Retina (tissue), 1 donor: ENCODE measurements at regions not wholly inside any gene's neighbourhood (a gene's known extent, or its start where the extent isn't known, plus 50 kb on each side); places are given as distances from the start of the nearest gene placed in this dataset.

Experiments used
- DNase-seq: peaks from one replicate; pipeline ENCODE4 v3.0.0-alpha.2; 2016

DNA sequence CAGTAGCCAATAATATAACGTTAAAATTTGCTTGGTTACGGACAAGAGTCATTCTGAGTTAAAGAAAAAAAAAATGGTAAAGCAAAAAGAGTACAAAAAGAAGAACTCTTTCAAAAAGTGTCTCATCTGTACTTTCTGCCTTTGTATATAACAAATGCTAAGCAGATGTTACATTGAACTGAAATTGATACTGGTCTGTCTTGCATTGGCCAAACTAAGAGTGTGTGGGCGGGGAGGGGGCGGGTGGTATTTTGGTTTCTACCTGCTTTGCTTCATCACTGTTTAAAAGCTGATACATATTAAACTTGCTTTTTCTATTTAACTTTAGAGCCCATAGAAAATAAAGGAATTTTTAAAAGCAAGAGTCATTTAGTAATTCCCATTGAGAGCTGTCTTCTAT, 215.0 kb upstream of the THBS1 start:
- no peak for DNase-seq

DNA sequence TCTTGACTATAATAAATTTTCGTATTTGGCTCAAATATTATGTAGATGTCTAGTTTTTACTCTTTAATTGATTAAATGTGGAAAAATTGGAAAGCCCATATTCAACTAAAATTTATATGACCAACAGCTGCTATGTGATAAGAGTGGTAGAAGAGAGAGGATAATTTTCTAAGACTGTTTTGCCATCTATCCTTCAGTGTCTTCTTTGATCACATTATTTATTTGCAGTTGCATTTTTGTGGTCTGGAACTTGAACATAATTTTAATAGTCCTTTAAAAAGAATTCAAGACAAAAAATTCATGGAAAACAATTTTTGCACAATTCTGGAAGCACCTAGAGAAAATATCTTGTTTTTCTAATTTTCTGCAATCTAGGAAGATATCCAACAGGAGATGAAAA, 213.3 kb upstream of the THBS1 start:
- no peak for DNase-seq

DNA sequence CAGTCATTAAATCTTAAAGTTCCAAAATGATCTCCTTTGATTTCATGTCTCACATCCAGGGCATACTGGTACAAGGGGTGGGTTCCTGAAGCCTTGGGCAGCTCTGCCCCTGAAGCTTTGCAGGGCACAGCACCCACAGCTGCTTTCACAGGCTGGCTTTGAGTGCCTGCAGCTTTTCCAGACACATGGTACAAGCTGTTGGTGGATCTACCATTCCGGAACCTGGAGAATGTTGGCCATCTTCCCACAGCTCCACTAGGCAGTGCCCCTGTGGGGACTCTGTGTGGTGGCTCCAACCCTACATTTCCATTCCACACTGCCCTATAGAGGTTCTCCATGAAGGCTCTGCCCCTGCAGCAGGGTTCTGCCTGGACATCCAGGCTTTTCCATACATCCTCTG, 211.1 kb upstream of the THBS1 start:
- DNase-seq: no peak

DNA sequence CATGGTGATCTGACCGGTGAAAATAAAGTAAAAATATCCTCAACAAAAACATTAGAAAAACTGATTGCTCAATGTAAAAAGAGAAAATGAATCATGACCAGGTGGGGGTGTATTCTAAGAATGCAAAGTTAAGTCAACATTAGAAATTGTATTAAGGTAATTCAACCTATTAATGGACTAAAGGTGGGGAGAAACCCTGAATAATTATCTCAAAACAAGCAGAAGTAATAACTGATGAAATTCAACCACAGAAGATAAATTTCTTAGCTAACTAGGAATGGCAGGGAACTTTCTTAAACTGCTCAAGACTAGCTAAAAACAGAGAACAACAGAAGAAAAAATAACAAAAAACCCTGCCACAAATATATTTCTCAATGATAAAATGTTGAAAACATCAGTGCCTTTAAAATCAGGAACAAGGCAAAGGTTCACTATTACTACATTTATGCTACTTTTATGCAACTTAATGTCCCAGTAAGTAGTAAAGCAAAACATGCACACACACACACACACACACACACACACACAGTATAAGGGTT, 204.4 kb upstream of the THBS1 start:
- DNase-seq: no peak

DNA sequence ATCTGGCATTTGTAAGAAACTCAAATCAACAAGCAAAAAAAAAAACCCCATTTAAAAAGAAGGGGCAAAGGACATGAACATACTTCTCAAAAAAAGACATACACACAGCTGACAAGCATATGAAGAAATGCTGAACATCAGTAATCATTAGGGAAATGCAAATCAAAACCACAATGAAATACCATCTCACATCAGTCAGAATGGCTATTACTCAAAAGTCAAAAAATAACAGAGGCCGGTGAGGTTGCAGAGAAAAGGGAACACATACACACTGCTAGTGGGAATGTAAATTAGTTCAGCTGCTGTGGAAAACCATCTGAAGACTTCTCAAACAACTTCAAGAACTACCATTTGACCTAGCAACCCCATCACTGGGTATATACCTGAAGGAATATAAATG, 199.4 kb upstream of the THBS1 start:
- DNase-seq: no peak

DNA sequence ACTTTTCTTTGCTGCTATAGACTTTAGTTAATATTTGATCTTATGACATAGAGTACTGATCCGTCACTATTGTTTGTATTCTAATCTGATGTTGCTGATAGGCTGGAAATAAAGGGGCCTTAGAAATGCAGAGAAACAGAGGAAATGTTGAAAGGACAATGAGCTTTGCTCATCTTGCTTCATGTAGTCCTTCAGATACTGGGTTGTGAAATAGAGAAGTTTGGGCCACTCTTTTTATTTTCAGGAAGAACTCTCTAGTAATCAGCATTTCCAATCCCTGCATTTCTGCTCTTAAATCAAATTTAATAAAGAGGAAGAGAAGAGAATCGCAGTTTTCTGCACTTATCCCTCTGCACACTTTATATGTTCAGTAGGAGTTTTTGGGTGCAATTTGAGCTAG, 192.8 kb upstream of the THBS1 start:
- no peak for DNase-seq

DNA sequence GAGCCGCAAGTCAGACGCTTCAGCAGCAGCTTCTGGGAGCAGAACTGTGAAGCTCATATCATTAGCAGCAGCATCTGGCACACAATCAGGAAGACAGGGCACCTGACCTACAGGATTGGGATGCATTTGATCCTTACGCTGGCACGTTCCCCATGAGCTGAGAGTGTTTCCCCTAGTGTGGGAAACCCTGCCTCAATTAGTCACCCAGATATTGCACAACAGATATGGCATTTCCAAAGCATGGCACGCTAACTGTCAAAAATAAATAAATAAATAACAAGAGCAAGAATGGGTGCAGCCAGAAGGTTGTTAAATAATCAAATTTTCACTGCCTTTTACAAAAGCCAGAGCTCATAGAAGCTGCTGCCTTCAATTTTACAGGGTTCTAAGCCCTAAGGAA, 189.6 kb upstream of the THBS1 start:
- DNase-seq: no peak

DNA sequence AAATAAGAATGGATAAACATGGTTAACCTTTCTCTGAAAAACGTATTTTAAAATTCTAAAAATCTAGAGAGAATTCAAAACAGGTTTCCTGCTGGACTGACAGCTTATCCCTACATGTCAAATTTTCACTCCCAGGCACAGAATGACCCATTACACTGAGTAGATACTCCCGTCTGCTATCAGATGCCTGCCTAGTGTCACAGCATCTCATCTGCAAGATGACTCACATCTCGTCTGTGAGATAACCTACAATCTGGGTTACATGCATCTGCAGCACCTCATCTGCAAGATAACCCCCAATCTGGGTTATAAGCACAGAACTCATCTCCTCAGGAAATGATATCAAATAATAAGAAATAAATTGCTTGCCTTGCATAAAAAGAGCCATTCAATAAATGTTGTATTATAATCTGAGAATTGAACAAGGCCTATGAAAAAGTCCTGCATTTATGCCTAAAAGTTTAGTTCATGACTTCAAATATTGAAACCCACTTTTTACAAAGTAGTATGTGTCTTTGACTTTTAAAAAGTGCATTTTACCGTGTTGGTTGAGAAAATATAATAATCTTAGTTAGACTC, 188.3 kb upstream of the THBS1 start:
- no peak for DNase-seq

DNA sequence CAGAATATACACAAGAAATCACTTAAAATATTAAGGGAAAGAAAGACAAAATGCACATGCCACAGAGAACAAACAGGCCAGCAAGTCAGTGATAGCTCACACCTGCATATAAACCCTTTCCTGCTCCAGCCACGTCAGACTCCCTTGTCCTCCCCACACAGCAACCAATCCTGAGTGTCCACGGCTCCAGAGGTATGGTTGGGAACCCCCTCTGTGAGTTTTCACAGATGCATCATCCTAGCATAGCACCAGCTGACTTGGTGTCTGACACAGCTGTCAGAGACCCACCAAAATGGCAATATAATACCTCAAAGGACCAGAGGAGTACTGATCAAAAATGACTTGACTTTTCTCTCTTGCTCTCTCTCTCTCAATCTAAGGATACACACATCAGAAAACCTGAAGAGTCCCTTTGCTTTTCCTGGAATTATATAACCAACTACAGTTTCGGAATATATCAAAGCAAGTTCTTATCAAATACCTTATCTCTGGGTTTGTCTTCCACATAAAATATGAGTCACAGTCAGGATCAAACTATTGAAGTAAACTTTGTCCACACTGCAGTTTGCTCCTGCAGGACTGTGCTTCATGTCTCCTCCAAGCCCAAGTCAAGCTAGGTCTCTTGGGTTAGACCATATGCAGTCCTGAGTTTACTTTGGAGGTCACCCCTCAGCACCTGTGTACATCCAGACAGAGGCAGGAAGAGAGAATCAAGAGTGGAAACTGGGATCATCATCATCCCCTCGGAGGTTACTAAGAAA, 187.1 kb upstream of the THBS1 start:
- no peak for DNase-seq

DNA sequence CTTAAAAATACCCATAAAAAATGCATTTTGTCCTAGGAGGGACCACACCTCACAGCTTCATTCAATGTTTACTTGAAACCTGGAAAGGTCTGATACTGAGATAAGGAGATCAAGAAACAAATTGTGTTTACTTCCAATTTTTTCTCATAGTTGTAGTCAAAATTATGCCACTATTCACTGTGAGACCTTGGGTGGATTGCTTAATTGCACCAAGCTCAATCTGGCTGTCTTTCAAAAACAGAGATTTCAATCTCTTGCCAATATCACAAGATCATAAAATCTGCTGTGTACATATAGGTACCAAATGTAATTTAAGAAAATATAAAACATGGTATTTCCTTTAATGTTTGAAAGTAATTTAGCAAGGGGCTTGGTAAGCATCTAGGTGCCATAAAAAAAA, 186.4 kb upstream of the THBS1 start:
- DNase-seq: no peak

DNA sequence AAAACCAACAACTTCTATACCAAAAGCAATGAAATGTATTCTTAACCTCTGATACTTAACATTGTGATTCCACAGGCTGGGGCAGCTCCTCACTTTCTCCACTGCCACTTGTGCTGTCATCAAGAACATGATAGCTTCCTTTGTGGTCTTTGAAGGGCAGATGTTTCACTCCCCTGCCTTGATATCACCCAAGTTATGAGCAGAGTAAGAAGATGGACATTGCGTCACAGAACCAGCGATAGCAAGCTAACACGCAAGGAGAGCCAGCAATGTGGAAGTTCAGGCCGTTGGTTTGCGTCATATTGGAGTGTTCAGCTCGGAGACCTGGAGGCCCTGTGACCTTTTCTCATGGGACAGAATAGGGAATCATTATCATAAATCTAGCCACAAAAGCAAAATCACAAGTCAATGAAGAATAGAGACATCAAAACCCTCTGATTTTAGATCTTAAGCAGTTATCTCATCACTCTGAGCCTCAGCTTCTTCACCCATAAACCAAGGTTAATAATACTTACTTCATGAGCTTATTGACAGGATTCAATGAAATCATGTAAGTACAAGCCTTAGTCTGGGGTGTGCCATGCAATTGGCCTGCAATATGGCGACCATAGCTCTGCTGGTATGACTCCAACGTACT, 183.8 kb upstream of the THBS1 start:
- DNase-seq: no peak

DNA sequence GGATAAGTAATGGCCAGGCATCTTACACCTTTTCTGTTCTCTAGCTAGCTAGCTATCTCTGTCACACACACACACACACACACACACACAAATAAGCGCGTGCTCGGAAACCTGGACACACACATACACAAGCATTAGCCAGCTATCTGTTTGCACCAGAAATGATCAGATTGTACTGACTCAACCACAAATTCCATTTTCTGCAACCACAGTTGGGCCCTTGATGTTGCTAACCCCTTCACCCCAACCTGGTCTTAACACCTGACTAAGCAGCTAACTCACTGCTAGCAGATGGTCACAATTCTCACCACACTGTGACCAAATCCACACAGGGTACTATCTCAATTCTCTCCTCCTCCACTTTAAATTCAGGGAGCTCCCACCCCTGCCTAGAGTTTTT, 183.0 kb upstream of the THBS1 start:
- DNase-seq: no peak

DNA sequence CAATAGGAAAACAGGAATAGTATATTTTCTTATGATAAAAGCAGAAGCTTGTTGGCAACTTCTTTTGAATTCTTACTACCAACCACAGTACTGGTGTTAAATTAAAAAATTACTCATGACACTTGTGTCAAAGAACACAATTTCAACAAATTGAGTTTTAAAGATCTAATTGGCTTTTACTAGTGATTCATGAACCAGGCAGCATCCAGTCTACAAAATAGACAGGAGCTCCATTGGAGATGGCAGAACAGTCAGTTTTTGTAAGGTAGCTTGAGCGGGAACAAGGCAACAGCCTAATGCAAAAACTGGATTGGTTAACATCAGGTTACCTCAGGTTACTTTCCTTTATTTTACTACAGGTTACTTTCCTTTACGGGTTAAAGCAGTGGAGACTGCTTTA, 181.3 kb upstream of the THBS1 start:
- no peak for DNase-seq

DNA sequence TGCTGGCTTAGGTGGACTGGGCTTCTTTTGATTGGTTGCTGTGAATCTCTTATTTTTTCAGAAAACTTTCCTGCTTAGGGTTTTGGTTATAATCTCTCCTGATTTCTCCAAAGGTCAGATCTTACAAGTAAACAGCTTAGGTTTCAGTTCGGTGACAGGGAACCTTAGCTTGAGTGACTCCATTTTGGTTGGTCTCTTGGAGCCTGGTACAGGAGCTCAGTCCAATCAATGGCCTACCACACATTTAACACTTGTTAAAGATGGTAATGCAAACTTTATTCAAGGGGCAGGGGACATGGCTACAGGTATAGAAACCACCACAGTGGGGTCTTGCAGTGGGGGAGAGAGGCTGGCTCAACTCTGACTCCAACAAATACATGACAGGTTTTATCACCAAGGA, 180.9 kb upstream of the THBS1 start:
- DNase-seq: no peak

DNA sequence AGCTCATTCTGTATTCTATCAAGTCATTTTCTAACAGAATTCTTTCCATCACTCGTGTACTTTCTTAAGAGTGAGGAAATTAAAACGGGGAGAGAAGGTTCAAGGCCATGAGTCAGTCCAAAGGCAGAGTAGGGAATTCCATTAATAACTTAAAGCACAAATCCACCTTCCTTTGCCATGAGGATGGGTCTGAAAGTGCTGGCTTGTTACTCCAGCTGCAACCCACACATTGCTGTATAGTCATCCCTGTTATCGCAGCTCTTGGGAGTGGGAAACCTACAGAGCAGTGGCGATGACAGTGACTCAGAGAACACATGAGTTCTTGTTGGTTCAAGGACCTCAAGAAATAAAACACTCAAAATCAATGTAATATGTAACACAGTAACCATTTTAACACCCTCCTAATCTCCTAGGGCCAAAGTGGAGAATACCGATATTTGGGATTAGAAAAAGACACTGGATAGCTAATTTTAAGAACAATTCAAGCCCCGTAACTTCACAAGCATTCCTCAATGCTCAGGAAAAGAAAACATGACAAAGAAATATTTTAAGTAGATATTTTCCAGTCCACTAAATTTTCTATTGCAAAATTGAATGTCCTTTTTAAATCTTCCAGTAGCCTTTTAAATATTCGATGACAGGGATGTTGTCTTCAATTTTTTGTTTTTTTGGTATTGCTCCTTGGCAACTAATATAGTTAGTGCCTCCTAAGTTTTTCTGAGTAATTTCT, 179.9 kb upstream of the THBS1 start:
- no peak for DNase-seq

DNA sequence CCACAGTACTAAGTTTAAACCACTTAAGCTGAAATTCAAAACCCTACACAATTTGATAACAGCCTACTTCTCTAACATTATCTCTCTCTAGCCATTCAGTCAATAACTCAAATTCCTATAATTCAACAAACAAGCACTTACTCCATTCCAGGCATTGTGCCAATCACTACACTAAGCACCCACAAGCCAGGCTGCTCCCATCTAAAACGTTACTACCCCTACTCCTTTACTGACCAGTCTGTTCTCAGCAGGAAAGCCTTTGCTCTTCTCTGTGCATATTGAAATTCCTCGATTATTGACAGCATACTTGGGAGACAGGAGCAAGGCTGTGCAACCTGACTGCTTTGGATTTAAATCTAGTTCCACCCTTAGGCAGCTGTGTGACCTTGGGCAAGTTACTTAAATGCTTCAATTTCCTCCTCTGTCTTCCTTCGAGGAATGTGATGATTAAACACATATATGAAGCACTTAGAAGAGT, 177.2 kb upstream of the THBS1 start:
- no peak for DNase-seq

DNA sequence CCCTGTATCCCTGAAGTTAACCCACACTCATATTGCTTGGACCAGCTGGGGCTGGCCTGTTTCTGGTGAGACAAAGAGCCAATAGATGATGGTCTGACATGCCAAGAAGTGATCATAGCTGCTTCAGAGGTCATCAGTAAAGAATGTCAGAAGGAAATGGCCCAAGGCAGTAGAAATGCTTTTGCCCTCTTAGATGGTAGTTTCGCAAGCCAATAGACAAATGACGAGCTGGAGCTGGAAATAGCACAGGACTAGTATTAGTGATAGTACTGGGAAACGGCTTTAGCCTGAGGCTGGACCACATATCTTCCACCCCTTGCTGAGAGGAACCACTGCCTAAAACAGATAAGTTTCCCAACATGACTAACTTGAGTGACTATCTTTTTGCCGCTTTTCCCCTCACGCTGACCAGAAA, 176.1 kb upstream of the THBS1 start:
- no peak for DNase-seq

DNA sequence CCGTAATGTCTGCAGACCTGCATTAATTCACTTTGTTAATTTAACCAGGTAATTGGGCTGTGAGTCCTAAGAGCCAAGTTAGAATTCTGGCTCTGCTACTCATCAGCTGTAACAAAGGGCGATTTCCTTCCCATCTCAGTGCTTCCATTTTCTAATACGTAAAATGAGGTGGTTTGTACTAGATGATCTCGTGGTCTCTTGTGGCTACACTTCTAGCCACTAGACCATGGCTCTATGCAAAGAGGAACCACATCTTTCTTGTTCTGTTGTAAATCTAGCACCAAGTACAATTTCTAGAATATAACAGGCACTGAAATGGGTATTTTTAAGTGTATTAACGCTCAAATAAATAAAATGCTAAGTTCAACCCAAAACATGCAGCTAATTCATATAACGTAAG, 174.4 kb upstream of the THBS1 start:
- no peak for DNase-seq

DNA sequence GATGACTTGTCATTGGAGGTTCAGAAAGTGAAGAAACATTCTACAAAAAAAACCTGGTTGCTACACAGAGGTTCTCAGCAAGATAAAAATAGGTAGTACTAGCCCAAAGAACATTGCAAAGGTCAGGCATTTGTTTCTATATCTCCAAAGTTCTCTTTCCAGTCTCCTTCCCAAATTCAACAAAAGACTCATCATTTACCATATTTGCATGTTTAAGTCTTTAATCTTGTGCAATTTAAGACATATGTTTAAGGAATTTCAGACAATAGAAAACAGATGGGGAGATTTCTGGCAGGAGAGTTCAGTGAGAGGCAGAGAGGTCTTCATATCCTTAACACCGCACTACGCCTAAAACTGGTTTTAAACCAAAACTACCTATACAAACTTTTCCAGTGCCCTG, 173.8 kb upstream of the THBS1 start:
- DNase-seq: no peak

DNA sequence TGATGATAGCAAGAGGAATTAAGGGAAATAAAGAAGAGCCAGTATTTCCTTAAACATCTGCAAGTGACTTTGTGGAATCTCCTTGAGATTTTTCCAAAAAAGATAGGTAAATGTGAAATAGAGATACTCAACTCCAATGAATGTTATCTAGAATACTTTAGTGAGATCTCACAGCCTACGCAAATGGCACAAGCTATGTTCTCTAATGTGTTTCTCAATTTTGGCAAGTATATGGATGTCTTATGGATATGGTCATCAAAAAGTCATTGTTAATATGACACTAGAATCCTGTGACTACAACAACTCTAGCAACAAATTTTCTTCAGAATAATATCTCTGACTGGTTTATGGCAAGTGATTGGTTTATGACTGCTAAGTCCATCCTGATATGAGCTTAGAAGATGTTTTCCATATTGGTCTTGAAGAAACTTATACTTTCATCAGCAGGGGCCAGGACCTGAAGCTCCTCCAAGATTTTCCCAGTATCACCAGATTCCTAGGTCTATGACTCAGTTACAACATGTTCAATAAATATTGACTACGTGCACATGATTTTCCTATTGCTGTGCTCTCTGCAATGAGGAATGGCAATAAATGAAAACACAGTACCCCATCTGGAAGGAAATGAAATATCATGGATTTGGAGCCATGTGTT, 170.9 kb upstream of the THBS1 start:
- no peak for DNase-seq

DNA sequence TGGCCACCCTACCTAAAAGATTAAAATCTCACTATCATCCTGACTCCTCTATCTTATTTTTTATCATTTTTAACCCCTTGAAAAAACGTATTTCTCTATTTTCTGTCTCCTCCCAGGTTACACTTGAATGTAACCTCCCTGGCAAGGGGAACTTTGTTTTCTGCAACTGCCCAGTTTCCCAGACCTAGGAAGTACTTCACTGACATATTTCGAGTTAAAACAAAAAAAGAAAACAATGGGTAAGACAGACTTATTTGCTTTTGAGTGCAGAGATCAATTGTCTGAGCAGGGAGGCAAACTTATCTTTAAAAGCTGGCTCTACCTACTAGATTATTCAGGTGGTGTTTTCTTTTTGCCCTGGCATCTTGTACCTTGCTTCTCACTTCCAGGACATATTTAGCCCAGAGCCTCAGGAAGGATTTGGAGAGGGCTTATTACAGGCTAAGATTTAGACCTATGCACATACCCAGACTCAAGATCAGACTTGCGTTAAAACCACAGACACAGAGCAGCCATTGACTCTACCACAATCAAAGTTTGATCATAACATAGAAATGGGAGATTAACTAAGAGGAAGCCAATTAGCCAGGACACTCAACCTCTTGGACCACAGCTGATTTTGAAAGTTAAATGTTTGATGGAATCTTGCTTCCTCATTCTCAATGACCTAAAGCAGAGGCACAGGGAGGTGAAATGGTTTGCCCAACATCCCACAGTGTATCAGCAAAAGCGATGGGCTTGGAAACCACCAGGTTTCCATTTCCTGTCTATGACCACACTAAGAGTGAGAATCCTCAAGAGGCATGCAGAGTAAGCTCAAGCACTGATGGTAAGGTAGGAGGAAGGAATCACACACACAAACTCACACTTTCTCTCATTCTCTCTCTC, 169.5 kb upstream of the THBS1 start:
- DNase-seq: no peak

DNA sequence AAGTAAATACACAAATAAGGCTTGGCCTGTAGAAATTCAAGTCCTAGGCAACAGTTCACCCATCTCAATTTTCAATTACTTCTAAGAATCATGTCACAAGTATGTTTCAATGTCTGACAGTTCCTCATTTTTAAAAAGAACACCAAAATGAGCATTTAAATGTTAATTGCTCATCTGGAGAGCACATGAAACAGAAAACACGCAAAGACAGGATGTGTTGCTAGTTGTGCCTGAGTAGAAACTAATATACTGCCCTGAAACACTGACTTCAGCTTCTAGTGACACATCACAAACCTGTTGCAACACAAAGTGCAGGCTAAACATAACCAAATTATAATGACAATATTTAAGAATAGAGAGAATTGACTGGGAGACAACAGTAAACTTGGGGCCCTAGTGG, 167.3 kb upstream of the THBS1 start:
- no peak for DNase-seq
